Mucosa of descending colon (tissue), 3 donors: ENCODE measurements at regions not wholly inside any gene's neighbourhood (a gene's known extent, or its start where the extent isn't known, plus 50 kb on each side); places are given as distances from the start of the nearest gene placed in this dataset.

Source experiments
- ATAC-seq: fragments of 200-7000 bp; cut with Tn5 transposase; one replicate; pipeline ENCODE4 v1.9.1; 2020; ENCODE audit warnings: mild to moderate bottlenecking, moderate library complexity
- DNase-seq, 3 donors: peaks; one replicate each; pipeline ENCODE4 v3.0.0-alpha.2; 2020
- H3K36me3 ChIP-seq: fragments of 200-600 bp; one replicate; pipeline ENCODE4 v1.8.0; 2021; ENCODE audit warnings: low read depth, mild to moderate bottlenecking
- H3K4me1 ChIP-seq: fragments of 200-600 bp; one replicate; pipeline ENCODE4 v1.8.0; 2021; ENCODE audit warnings: low read depth, mild to moderate bottlenecking
- H3K4me3 ChIP-seq: fragments of 200-600 bp; one replicate; pipeline ENCODE4 v1.8.0; 2021; ENCODE audit warnings: mild to moderate bottlenecking
- H3K9me3 ChIP-seq: fragments of 200-600 bp; one replicate; pipeline ENCODE4 v1.8.0; 2021; ENCODE audit warnings: mild to moderate bottlenecking
- intact Hi-C, 2 donors: fragments of 100-400 bp; cut with DNase I in 1 of 2; cut with micrococcal nuclease in 1 of 2; formaldehyde crosslinking; loops; one replicate each; pipeline versions ENCODE4 v1.11.0 to v1.11.1; 2022; cut with DNase I, micrococcal nuclease
- TF ChIP-seq, protein P1 (sequence below): fragments of 200-600 bp; IDR thresholded peaks from one replicate; pipeline ENCODE4 v1.8.0; 2022; ENCODE audit warnings: antibody characterized with exemption, mild to moderate bottlenecking
- donor health status: DM: no; HTN: no; CAD: no; lungs with moderate emphysema.
- donor health status: DM: no; HTN: no; CAD: no.
- donor health status: DM: no; HTN: yes; CAD: no.

DNA sequence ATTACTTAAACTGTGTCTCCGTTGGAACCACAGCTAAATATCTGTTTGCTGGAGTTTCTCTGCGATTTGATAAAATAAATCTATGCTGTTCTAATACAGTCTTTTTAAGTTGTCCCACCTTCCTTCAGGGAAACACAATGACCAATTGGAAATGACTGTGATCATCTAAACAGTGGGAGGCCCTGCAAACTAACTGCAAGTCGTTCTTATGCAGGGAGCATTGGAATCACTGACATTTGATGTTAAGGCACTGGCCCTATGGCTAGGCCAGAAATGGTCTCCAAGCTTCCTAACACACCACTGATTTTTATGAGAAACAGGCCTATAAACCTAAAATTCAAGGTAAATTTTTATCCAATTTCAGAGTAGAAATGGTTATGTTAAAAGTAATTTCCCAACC is 645.2 kb downstream of the LMO4 start:
- no peak for DNase-seq
- ATAC-seq: no peak
- Histone ChIP-seq H3K36me3 (no peaks in the 10 kb centered on the region), H3K9me3 (no peaks in the 10 kb centered on the region), H3K4me1 (no peaks in the 10 kb centered on the region), H3K4me3 (no peak overlapping the region)
- intact Hi-C loops: no loop called here
- TF ChIP-seq, protein P1, sequence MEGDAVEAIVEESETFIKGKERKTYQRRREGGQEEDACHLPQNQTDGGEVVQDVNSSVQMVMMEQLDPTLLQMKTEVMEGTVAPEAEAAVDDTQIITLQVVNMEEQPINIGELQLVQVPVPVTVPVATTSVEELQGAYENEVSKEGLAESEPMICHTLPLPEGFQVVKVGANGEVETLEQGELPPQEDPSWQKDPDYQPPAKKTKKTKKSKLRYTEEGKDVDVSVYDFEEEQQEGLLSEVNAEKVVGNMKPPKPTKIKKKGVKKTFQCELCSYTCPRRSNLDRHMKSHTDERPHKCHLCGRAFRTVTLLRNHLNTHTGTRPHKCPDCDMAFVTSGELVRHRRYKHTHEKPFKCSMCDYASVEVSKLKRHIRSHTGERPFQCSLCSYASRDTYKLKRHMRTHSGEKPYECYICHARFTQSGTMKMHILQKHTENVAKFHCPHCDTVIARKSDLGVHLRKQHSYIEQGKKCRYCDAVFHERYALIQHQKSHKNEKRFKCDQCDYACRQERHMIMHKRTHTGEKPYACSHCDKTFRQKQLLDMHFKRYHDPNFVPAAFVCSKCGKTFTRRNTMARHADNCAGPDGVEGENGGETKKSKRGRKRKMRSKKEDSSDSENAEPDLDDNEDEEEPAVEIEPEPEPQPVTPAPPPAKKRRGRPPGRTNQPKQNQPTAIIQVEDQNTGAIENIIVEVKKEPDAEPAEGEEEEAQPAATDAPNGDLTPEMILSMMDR: no peak

- Histone ChIP-seq H3K4me1 (no peaks in the 10 kb centered on the region), H3K36me3 (no peaks in the 10 kb centered on the region), H3K9me3 (no peaks in the 10 kb centered on the region), H3K4me3 (no peak overlapping the region)
- no peak for ATAC-seq
- intact Hi-C loops: no loop called here
- no peak for DNase-seq
- TF ChIP-seq, protein P1: no peak
These were observed 647.6 kb downstream of the LMO4 start for GRCh38 chr1:87976316-87976715.

DNA sequence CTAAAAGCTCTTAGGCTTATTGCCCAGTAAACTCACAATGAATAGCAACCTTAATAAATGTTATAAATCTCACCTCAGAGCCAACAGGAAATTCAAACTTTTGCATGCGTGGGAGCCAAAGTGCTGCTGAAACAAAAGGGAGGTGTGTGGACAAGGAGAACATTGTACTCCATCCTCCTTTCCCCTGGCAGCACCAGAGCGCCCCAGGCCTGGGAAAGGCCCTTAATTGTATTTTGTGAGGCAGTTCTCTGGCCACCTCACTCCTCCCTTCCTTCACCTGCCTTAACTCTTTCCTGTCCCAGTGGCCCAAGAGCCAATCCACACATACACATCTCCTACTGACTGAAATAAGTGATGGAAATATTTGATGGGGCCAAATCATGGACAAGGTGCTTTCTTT is 648.5 kb downstream of the LMO4 start:
- ATAC-seq (no peak), DNase-seq (no peak)
- TF ChIP-seq, protein P1: no peak
- H3K36me3 ChIP-seq: no peaks in the 10 kb centered on the region
- intact Hi-C loops: no loop called here
- no peak overlapping the region for H3K4me3 ChIP-seq
- no peaks in the 10 kb centered on the region for H3K9me3 ChIP-seq
- H3K4me1 ChIP-seq: no peaks in the 10 kb centered on the region

DNA sequence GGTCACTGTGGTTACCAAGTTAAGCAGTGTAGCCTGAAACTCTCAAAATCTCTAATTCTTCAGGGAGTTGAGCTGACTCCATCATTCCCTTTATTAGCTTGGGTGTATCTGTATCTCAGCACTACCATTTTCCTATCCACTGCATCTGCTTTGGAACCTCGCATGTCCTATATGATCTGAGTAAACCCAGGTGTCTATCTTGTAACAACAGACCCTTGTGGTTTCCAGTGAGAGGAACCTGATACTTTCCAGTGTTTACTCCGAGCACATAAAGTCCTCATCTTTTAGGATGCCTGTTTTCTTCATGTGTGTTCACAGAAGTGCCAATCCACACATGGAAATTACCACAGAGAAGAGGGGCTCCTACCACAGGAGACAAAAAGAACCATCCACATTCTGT is 650.4 kb downstream of the LMO4 start:
- DNase-seq (no peak), ATAC-seq (no peak)
- no peaks in the 10 kb centered on the region for H3K4me1 ChIP-seq
- no peak overlapping the region for H3K4me3 ChIP-seq
- intact Hi-C loops: no loop called here
- TF ChIP-seq, protein P1: no peak
- no peaks in the 10 kb centered on the region for H3K9me3 ChIP-seq
- no peaks in the 10 kb centered on the region for H3K36me3 ChIP-seq

DNA sequence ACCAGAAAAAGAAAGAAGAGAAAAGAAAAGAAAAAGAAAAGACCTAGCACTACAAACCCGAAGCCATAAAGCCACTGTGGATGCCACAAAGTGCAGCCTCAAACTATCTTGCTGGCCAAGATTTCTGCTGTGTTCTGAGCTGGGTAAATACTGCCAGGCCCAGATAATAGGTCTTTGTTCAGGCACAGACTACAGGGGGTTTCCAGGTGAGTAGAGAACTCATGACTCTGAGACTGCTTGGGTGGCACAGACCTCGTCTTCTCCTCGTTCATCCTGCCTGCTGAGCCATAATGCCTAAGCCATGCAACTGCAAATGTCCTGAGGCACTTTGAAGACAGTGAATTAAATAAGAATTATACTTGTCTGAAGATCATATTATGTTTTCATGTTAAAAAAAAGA is 651.8 kb downstream of the LMO4 start:
- ATAC-seq: peak; percentile 10
- Histone ChIP-seq H3K4me3 (no peak overlapping the region), H3K4me1 (no peaks in the 10 kb centered on the region), H3K9me3 (no peaks in the 10 kb centered on the region), H3K36me3 (no peaks in the 10 kb centered on the region)
- intact Hi-C loops: no loop called here
- DNase-seq: no peak
- TF ChIP-seq, protein P1: no peak

GRCh38 chr1:87981386-87981785 is 652.7 kb downstream of the LMO4 start:
- Histone ChIP-seq H3K4me3 (no peak overlapping the region), H3K9me3 (no peaks in the 10 kb centered on the region), H3K4me1 (no peaks in the 10 kb centered on the region), H3K36me3 (no peaks in the 10 kb centered on the region)
- ATAC-seq: no peak
- TF ChIP-seq, protein P1: no peak
- intact Hi-C loops: no loop called here
- no peak for DNase-seq
